Tibial artery (tissue), 4 donors: ENCODE measurements at regions not wholly inside any gene's neighbourhood (a gene's known extent, or its start where the extent isn't known, plus 50 kb on each side); places are given as distances from the start of the nearest gene placed in this dataset.

Experiments
- DNase-seq, 2 donors: peaks; one replicate each; pipeline ENCODE4 v3.0.0-alpha.2; 2019
- H3K27ac ChIP-seq, 2 donors: fragments of 200-600 bp; sonication (generic) in 1 of 2; 1 replicate in 1 of 2; 2 replicates in 1 of 2; pipeline ENCODE4 v1.5.1; 2018 to 2019; ENCODE audit warnings: mild to moderate bottlenecking in 1 of 2
- H3K27me3 ChIP-seq, 2 donors: fragments of 200-600 bp; sonication (generic) in 1 of 2; one replicate each; pipeline versions ENCODE4 v1.5.1 to v1.6.0; 2016 to 2019
- H3K36me3 ChIP-seq, 3 donors: fragments of 200-600 bp; sonication (generic) in 2 of 3; one replicate each; pipeline ENCODE4 v1.5.1; 2016 to 2019; ENCODE audit warnings: mild to moderate bottlenecking in 2 of 3
- H3K4me1 ChIP-seq, 4 donors: fragments of 200-600 bp; sonication (generic) in 2 of 4; 1 replicate in 3 of 4; 2 replicates in 1 of 4; pipeline ENCODE4 v1.5.1; 2016 to 2019
- H3K4me3 ChIP-seq, 2 donors: fragments of 200-600 bp; sonication (generic) in 1 of 2; 1 replicate in 1 of 2; 2 replicates in 1 of 2; pipeline ENCODE4 v1.5.1; 2018 to 2019; ENCODE audit warnings: mild to moderate bottlenecking in 2 of 2
- H3K9me3 ChIP-seq, 3 donors: fragments of 200-600 bp; sonication (generic) in 1 of 3; one replicate each; pipeline ENCODE4 v1.5.1; 2016 to 2019
- intact Hi-C: fragments of 100-400 bp; cut with DNase I; formaldehyde crosslinking; loops from one replicate; pipeline ENCODE4 v1.15.0; 2023; ENCODE audit warnings: low total_unique reads
- TF ChIP-seq, protein P1 (sequence below), 2 experiments: fragments of 200-600 bp in 1 of 2; fragments of 450-650 bp in 1 of 2; IDR thresholded peaks; one replicate each; pipeline ENCODE4 v1.5.1; 2017 to 2019; ENCODE audit warnings: antibody characterized with exemption in 2 of 2, mild to moderate bottlenecking in 1 of 2, moderate library complexity in 1 of 2

DNA sequence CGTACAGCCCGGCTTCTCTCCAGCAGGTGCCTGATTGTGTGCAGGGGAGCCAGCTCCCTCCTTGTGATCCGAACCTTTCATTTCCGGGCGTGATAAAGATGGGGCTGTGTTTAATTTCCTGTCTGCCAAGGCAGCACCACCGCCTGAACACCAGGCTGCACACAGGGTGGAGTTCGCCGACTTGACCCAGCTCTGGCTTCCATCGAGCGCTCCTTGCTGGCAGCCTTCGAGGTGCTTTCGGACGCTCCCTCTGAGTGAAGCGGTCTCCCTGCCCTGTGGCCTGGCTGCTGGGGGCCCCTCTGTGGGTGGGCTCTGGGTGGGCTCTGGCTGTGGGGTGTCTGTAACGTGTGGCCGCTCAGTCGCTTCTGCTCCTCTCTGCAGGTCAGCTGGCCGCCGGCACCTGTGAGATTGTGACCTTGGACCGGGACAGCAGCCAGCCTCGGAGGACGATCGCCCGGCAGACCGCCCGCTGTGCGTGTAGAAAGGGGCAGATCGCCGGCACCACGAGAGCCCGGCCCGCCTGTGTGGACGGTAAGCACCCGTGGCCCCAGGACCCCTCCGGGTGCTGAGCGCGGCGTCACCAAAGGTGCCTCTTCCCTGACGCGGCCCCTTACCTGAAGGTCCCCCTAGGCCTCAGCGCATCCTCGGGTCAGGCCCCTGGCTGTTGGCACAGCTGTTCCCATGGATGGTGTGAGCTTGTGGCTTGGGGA is 1181.3 kb downstream of the BRD1 start:
- no peak for DNase-seq
- Histone ChIP-seq H3K4me3 (no peak overlapping the region), H3K36me3 (no peaks in the 10 kb centered on the region), H3K9me3 (no peaks in the 10 kb centered on the region), H3K27me3 (no peaks in the 10 kb centered on the region), H3K27ac (no peak overlapping the region), H3K4me1 (no peaks in the 10 kb centered on the region)
- TF ChIP-seq, protein P1, sequence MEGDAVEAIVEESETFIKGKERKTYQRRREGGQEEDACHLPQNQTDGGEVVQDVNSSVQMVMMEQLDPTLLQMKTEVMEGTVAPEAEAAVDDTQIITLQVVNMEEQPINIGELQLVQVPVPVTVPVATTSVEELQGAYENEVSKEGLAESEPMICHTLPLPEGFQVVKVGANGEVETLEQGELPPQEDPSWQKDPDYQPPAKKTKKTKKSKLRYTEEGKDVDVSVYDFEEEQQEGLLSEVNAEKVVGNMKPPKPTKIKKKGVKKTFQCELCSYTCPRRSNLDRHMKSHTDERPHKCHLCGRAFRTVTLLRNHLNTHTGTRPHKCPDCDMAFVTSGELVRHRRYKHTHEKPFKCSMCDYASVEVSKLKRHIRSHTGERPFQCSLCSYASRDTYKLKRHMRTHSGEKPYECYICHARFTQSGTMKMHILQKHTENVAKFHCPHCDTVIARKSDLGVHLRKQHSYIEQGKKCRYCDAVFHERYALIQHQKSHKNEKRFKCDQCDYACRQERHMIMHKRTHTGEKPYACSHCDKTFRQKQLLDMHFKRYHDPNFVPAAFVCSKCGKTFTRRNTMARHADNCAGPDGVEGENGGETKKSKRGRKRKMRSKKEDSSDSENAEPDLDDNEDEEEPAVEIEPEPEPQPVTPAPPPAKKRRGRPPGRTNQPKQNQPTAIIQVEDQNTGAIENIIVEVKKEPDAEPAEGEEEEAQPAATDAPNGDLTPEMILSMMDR (IDR thresholded peaks at IDR 0.05), result no peak
- intact Hi-C loops, result no loop called here

DNA sequence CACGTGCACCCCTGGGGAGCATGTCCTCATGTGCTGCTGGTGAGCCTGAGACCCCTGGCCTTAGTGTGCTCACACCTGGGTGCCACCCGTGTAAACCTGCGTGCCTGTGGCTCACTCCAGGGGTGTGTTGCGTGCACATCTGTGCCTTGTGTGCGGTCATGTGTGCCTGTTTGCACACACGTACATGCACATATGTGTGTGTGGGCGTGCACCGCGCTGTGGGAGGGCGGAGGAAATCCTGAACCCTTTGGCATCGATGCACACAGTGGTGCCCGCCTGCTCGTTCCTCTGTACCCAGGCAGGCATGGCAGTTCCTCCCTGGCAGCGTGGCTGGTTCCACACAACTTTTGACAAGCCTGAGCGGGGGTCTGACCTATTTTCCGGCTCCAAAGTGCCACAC is 1181.9 kb downstream of the BRD1 start:
- no peak for DNase-seq
- Histone ChIP-seq H3K27me3 (peaks cover 0 to 2% of the 10 kb centered on the region in 2 donors), H3K4me3 (no peak overlapping the region), H3K36me3 (no peaks in the 10 kb centered on the region), H3K9me3 (no peaks in the 10 kb centered on the region), H3K4me1 (no peaks in the 10 kb centered on the region), H3K27ac (no peak overlapping the region)
- TF ChIP-seq, protein P1 (IDR thresholded peaks at IDR 0.05), result no peak
- intact Hi-C loops, result no loop called here

DNA sequence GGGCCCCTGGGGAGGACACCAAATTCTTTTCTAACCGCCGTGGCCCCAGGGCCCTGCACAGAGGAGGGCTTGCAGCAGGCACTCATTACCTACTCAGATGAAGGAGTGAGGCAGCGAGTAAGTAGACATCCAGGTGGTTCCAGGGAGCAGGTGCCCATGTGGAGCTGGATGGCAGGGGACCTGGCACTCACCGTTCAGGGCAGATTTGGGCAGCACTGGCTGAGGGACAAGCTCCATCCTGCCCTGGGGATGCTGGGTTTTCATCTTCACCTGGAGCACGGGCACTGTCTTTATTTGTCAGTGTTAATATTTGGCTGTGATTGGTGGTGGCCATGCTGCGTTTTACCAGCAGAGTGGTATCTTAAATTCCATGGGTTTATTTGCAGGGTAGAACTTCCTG is 1182.7 kb downstream of the BRD1 start:
- H3K9me3 ChIP-seq, result no peaks in the 10 kb centered on the region
- no peak overlapping the region for H3K4me3 ChIP-seq
- intact Hi-C loops, result no loop called here
- no peaks in the 10 kb centered on the region for H3K36me3 ChIP-seq
- TF ChIP-seq, protein P1 (IDR thresholded peaks at IDR 0.05), result no peak
- H3K4me1 ChIP-seq, result no peaks in the 10 kb centered on the region
- peaks cover 0 to 9% of the 10 kb centered on the region in 2 donors for H3K27me3 ChIP-seq
- H3K27ac ChIP-seq, result no peak overlapping the region
- no peak for DNase-seq

DNA sequence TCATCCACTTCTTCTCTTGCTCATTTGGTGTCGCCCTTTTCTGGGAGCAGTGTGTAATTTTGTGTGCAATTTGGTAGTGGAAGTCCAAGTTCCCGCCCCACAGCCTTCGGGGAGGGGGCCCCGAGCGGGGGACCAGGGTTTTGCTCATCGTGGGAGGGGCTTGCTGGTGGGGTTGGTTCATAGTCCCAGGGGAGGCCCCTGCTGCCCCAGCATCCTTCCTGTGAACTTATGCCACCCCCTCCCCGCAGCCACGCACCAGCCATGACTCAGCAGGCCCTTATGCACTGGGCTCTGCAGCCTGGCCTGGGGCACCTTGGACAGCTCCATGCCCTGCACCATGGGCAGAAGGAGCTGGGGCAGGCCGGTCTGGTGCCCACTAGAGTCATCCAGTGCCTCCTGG is 1183.6 kb downstream of the BRD1 start:
- TF ChIP-seq, protein P1 (IDR thresholded peaks at IDR 0.05), result no peak
- Histone ChIP-seq H3K4me1 (no peaks in the 10 kb centered on the region), H3K9me3 (no peaks in the 10 kb centered on the region), H3K27me3 (peaks cover 0 to 11% of the 10 kb centered on the region in 2 donors), H3K27ac (no peak overlapping the region), H3K4me3 (no peak overlapping the region), H3K36me3 (no peaks in the 10 kb centered on the region)
- no peak for DNase-seq
- intact Hi-C loops, result no loop called here

DNA sequence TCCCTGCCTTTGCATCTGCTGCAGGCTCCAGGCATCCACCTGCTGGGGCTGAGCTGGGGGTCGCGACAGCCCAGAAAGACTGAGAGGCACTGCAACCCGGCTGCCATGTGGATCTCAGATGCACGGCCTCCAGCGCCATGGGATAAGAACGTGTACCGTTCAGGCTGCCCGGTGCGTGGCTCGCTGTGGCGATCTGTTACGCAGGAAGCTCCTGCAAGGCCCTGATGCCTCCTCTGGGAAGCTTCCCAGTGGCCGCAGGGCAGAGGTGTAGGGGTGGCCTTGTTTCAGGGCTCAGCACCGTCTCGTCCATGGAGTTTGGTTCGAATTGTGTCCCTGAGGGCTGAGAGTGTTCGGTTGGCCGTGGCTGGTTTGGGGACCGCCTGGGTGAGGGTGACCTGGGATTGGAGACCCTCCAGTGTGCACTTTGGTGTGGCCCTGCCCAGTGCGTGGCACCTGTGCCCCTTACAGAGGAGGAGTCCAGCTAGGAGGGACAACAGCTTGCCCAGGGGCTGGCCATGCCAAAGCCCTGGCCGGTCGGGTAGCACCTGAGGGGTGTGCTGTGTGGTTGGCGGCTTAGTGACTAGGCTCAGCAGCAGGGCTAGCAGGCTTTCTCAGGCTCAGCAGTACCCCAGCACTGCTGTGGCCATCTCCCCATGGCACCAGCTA is 1184.5 kb downstream of the BRD1 start:
- H3K36me3 ChIP-seq, result no peaks in the 10 kb centered on the region
- H3K4me1 ChIP-seq, result no peaks in the 10 kb centered on the region
- intact Hi-C loops, result no loop called here
- DNase-seq, result no peak
- H3K27me3 ChIP-seq, result peaks cover 0 to 11% of the 10 kb centered on the region in 2 donors
- no peak overlapping the region for H3K4me3 ChIP-seq
- H3K9me3 ChIP-seq, result no peaks in the 10 kb centered on the region
- TF ChIP-seq, protein P1 (IDR thresholded peaks at IDR 0.05), result no peak
- H3K27ac ChIP-seq, result no peak overlapping the region
